Spinal cord (tissue), 9 donors: ENCODE measurements at regions not wholly inside any gene's neighbourhood (a gene's known extent, or its start where the extent isn't known, plus 50 kb on each side); places are given as distances from the start of the nearest gene placed in this dataset.
A peak's percentile ranks its signal among the peaks of the same experiment; 100 is the strongest.

Source experiments
- DNase-seq, 6 donors: peaks; one replicate each; pipeline versions ENCODE4 v3.0.0 to v3.0.0-alpha.2; 2013 to 2015; ENCODE audit warnings: low spot score in 6 of 6, low read depth in 4 of 6
- H3K27ac ChIP-seq: one replicate; pipeline ENCODE4 v1.5.1; 2013; ENCODE audit warnings: low read depth, low read length, control low read depth
- H3K27me3 ChIP-seq: one replicate; pipeline ENCODE4 v1.6.1; 2013; ENCODE audit warnings: low read length; ENCODE audit not compliant: control insufficient read depth, insufficient read depth
- H3K36me3 ChIP-seq: one replicate; pipeline ENCODE4 v1.6.1; 2013; ENCODE audit warnings: low read length; ENCODE audit not compliant: control insufficient read depth, insufficient read depth
- H3K4me1 ChIP-seq: one replicate; pipeline ENCODE4 v1.6.1; 2013; ENCODE audit warnings: low read length; ENCODE audit not compliant: control insufficient read depth, insufficient read depth
- H3K4me3 ChIP-seq: one replicate; pipeline ENCODE4 v1.5.1; 2013; ENCODE audit warnings: low read depth, low read length, control low read depth
- H3K9me3 ChIP-seq: one replicate; pipeline ENCODE4 v1.6.1; 2013; ENCODE audit warnings: low read length; ENCODE audit not compliant: control insufficient read depth, insufficient read depth
- WGBS: methylation state at CpG from one replicate; pipeline ENCODE4 v1.1.5; 2013; ENCODE audit warnings: missing lambda C conversion rate; ENCODE audit not compliant: insufficient coverage; 5-methylcytosine and 5-hydroxymethylcytosine counted together
- donor health status: healthy.

GRCh38 chr18:71018816-71019215 is 730.0 kb downstream of the SOCS6 start:
- Histone ChIP-seq H3K4me1 (no peaks in the 10 kb centered on the region), H3K27ac (no peak overlapping the region), H3K4me3 (no peak overlapping the region), H3K9me3 (no peaks in the 10 kb centered on the region), H3K27me3 (no peaks in the 10 kb centered on the region), H3K36me3 (no peaks in the 10 kb centered on the region)
- no peak for DNase-seq

DNA sequence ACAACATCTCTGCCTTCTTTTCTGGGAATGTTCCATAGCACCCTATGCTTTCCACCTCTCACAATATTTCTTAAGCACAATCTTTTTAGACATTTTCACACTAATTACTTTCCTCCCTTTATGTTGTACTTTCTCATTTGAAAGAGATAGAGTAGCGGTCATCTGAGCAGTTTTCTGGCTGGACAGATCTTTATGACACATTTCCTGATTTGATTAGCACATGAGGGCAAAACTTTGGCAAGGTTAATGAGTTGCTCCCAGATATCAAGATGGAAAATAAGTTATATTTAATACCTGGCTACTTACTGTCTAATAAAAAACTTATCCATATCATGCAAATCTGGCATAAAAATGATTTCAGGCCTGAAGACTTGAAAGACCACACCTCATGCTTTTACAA is 723.9 kb downstream of the SOCS6 start:
- no peak for DNase-seq
- WGBS: no CpG with 5 or more reads among the region's 1 CpG

GRCh38 chr18:71011389-71011788 is 722.5 kb downstream of the SOCS6 start:
- Histone ChIP-seq H3K4me3 (no peak overlapping the region), H3K9me3 (no peaks in the 10 kb centered on the region), H3K27me3 (no peaks in the 10 kb centered on the region), H3K4me1 (no peaks in the 10 kb centered on the region), H3K36me3 (no peaks in the 10 kb centered on the region), H3K27ac (no peak overlapping the region)
- no CpG with 5 or more reads among the region's 2 CpGs for WGBS
- DNase-seq: no peak

More for the DNA sequence above, 723.9 kb downstream of the SOCS6 start:
- Histone ChIP-seq H3K27me3 (no peaks in the 10 kb centered on the region), H3K27ac (no peak overlapping the region), H3K9me3 (no peaks in the 10 kb centered on the region), H3K4me3 (no peak overlapping the region), H3K36me3 (no peaks in the 10 kb centered on the region), H3K4me1 (no peaks in the 10 kb centered on the region)

DNA sequence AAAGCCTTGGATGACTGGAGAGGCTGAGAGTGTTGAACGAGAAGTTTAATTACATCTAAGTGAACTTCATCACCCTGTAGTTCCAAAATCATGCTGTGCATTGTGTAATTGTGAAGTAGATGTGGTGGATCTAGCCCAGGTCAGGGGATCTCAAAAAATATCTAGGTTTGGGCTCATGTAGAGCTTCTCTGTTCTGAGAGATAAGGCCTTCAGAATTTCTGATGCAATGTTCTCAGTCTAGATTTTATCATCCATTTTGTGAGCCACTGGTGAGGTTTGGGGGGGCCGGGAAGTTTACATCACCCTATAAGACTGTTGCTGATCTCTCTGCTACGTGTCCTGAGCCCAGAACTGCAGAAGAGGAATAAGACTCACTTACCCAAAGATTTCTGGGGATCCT is 719.4 kb downstream of the SOCS6 start:
- no peak overlapping the region for H3K27ac ChIP-seq
- no peaks in the 10 kb centered on the region for H3K4me1 ChIP-seq
- 63% methylated on average over 2 of the region's 3 CpGs for WGBS
- no peaks in the 10 kb centered on the region for H3K36me3 ChIP-seq
- H3K4me3 ChIP-seq: no peak overlapping the region
- no peak for DNase-seq
- no peaks in the 10 kb centered on the region for H3K27me3 ChIP-seq
- no peaks in the 10 kb centered on the region for H3K9me3 ChIP-seq

- H3K4me3 ChIP-seq: no peak overlapping the region
- H3K27ac ChIP-seq: no peak overlapping the region
- H3K4me1 ChIP-seq: no peaks in the 10 kb centered on the region
- H3K36me3 ChIP-seq: no peaks in the 10 kb centered on the region
- no peaks in the 10 kb centered on the region for H3K27me3 ChIP-seq
- peak in 1 of 6 donors; percentile 3 for DNase-seq
- H3K9me3 ChIP-seq: no peaks in the 10 kb centered on the region
- no CpG with 5 or more reads among the region's 2 CpGs for WGBS
Measured at GRCh38 chr18:71001597-71001996, 712.8 kb downstream of the SOCS6 start.

DNA sequence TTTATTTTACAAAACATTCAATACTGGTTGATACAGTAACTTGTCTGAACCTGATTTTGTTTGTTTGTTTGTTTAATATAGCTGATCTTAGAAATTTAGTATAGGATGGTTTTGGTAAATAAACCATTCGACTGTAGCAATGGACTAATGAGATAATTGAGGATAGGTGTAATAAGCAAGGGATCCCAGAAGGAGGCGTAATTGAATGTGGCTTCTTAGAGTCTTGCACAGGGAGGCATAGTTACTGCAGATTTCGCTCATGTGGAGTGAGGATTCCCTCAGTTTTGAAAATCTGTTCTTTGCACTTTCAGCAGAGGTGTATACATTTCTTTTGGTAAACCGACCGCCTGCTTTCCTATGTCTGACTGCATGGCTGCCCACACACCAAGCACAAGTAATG is 709.6 kb downstream of the SOCS6 start:
- Histone ChIP-seq H3K4me3 (no peak overlapping the region), H3K4me1 (no peaks in the 10 kb centered on the region), H3K9me3 (no peaks in the 10 kb centered on the region), H3K36me3 (no peaks in the 10 kb centered on the region), H3K27ac (no peak overlapping the region), H3K27me3 (no peaks in the 10 kb centered on the region)
- 74% methylated on average over 3 of the region's 5 CpGs for WGBS
- peak in 1 of 6 donors; percentile 13 for DNase-seq

GRCh38 chr18:70994116-70994515 is 705.3 kb downstream of the SOCS6 start:
- H3K36me3 ChIP-seq: no peaks in the 10 kb centered on the region
- DNase-seq: peak in 1 of 6 donors; percentile 14

DNA sequence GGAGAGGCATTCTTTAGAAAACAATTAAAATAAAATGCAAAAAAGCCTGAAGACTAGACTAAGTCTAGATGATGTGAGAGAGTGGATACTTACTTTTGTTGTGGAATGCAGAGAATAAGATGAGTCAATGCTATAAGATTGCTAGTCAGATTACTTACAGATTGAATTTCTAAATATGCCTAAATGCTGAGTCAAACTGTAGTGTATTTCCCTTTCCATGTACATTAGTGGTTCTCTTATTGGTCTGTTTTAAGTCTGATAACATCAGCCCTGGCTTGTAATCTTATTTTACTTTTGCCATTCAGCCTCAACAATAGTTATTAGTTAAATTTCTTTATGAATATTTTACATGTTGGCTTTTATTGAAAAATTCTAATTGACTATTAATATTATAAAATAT is 702.7 kb downstream of the SOCS6 start:
- no peak overlapping the region for H3K27ac ChIP-seq
- no peaks in the 10 kb centered on the region for H3K27me3 ChIP-seq
- DNase-seq: no peak
- no peak overlapping the region for H3K4me3 ChIP-seq
- H3K4me1 ChIP-seq: no peaks in the 10 kb centered on the region
- peaks cover 2% of the 10 kb centered on the region for H3K9me3 ChIP-seq
- H3K36me3 ChIP-seq: no peaks in the 10 kb centered on the region

More at GRCh38 chr18:70994116-70994515, 705.3 kb downstream of the SOCS6 start:
- WGBS: no CpG with 5 or more reads among the region's 3 CpGs
- Histone ChIP-seq H3K4me3 (no peak overlapping the region), H3K27me3 (no peaks in the 10 kb centered on the region), H3K9me3 (no peaks in the 10 kb centered on the region), H3K4me1 (no peaks in the 10 kb centered on the region), H3K27ac (no peak overlapping the region)

DNA sequence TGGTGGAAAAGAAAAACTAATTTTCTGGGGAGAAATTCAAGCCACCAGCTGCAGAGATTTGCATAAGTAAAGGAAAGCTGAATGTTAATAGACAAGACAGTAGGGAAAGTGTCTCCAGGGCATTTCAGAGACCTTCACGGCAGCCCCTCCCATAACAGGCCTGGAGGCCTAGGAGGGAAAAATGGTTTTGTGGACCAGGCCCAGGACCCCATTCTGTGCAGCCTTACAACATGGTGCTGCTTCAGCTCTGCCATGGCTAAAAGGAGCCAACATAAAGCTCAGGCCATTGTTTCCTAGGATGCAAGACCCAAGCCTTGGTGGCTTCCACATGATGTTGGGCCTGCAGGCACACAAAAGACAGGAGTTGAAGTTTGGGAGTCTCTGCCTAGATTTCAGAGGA is 697.1 kb downstream of the SOCS6 start:
- no peak overlapping the region for H3K4me3 ChIP-seq
- 100% methylated on average over 1 of the region's 1 CpG for WGBS
- H3K27ac ChIP-seq: no peak overlapping the region
- no peaks in the 10 kb centered on the region for H3K27me3 ChIP-seq
- no peak for DNase-seq
- no peaks in the 10 kb centered on the region for H3K4me1 ChIP-seq
- H3K9me3 ChIP-seq: peaks cover 11% of the 10 kb centered on the region
- no peaks in the 10 kb centered on the region for H3K36me3 ChIP-seq

DNA sequence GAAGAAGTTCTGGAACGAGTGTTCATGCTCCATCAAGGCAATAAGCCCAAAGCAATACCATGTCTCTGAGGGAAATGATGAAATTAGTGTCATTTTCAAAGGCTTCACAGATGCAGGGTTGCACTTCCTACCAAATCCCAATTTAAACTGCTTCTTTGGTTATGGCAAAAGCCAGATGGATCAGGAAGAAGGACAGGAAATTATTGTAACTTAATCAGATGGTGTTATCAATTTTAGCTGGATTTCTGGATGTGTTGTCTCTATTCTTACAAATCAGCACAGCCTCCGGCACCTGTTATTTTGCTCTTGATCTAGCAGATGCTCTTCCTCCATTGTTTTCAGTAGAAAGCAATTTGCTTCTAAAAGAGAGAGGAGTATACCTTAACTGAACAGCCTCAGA is 693.4 kb downstream of the SOCS6 start:
- H3K9me3 ChIP-seq: peaks cover 11% of the 10 kb centered on the region
- no peak for DNase-seq
- no peaks in the 10 kb centered on the region for H3K27me3 ChIP-seq
- no peak overlapping the region for H3K27ac ChIP-seq
- WGBS: no CpG with 5 or more reads among the region's 2 CpGs
- H3K36me3 ChIP-seq: no peaks in the 10 kb centered on the region
- H3K4me3 ChIP-seq: no peak overlapping the region
- no peaks in the 10 kb centered on the region for H3K4me1 ChIP-seq
